H9 (cell line): ENCODE measurements at regions not wholly inside any gene's neighbourhood (a gene's known extent, or its start where the extent isn't known, plus 50 kb on each side); places are given as distances from the start of the nearest gene placed in this dataset.

ENCODE experiments used
- DNase-seq: peaks from one replicate; pipeline ENCODE4 v3.0.0-alpha.2; 2017
- H2AFZ ChIP-seq: one replicate; pipeline ENCODE4 v1.6.1; 2013; ENCODE audit warnings: mild to moderate bottlenecking, low read length, control low read depth, moderate library complexity
- H2AK5ac ChIP-seq: 2 replicates; pipeline ENCODE4 v1.6.1; 2013; ENCODE audit warnings: low read length, control low read depth, mixed read lengths; ENCODE audit not compliant: insufficient read length
- H2BK120ac ChIP-seq: one replicate; pipeline ENCODE4 v1.6.1; 2013; ENCODE audit warnings: low read depth, mild to moderate bottlenecking, low read length, control low read depth, inconsistent platforms; ENCODE audit not compliant: poor library complexity, severe bottlenecking
- H2BK12ac ChIP-seq: 2 replicates; pipeline ENCODE4 v1.6.1; 2013; ENCODE audit warnings: low read length, control low read depth, mixed read lengths, low read depth; ENCODE audit not compliant: insufficient read length
- H2BK15ac ChIP-seq: 2 replicates; pipeline ENCODE4 v1.6.1; 2013; ENCODE audit warnings: low read depth, low read length, control low read depth
- H2BK20ac ChIP-seq: one replicate; pipeline ENCODE4 v1.6.1; 2013; ENCODE audit warnings: low read depth, mild to moderate bottlenecking, low read length, control low read depth, inconsistent platforms; ENCODE audit not compliant: poor library complexity, severe bottlenecking
- H2BK5ac ChIP-seq: 2 replicates; pipeline ENCODE4 v1.6.1; 2013; ENCODE audit warnings: low read length, control low read depth, mixed read lengths; ENCODE audit not compliant: insufficient read length
- H3K14ac ChIP-seq: 2 replicates; pipeline ENCODE4 v1.6.1; 2013; ENCODE audit warnings: low read length, control low read depth; ENCODE audit not compliant: insufficient read depth
- H3K18ac ChIP-seq: 2 replicates; pipeline ENCODE4 v1.6.1; 2013; ENCODE audit warnings: low read depth, mild to moderate bottlenecking, mixed read lengths, low read length, control low read depth; ENCODE audit not compliant: insufficient read length
- H3K23ac ChIP-seq: 2 replicates; pipeline ENCODE4 v1.6.1; 2013; ENCODE audit warnings: low read length, control low read depth, mixed read lengths, low read depth; ENCODE audit not compliant: insufficient read length
- H3K23me2 ChIP-seq: 2 replicates; pipeline ENCODE4 v1.6.1; 2013; ENCODE audit warnings: low read depth, mild to moderate bottlenecking, mixed read lengths, low read length, control low read depth; ENCODE audit not compliant: insufficient read length, poor library complexity, severe bottlenecking
- H3K27ac ChIP-seq: 2 replicates; pipeline ENCODE4 v1.5.1; 2013; ENCODE audit warnings: low read length, control low read depth, mixed read lengths, low read depth; ENCODE audit not compliant: insufficient read length
- H3K27me3 ChIP-seq: 2 replicates; pipeline ENCODE4 v1.6.1; 2013; ENCODE audit warnings: low read length, control low read depth, inconsistent platforms; ENCODE audit not compliant: insufficient read depth
- H3K4ac ChIP-seq: 2 replicates; pipeline ENCODE4 v1.6.1; 2013; ENCODE audit warnings: low read depth, mild to moderate bottlenecking, control low read depth, inconsistent platforms, low read length, moderate library complexity
- H3K4me1 ChIP-seq: 2 replicates; pipeline ENCODE4 v1.6.1; 2013; ENCODE audit warnings: low read length, control low read depth, inconsistent platforms; ENCODE audit not compliant: insufficient read depth
- H3K4me2 ChIP-seq: 2 replicates; pipeline ENCODE4 v1.6.1; 2013; ENCODE audit warnings: low read length, control low read depth, mixed read lengths; ENCODE audit not compliant: insufficient read length, insufficient read depth
- H3K56ac ChIP-seq: 2 replicates; pipeline ENCODE4 v1.6.1; 2013; ENCODE audit warnings: low read depth, mild to moderate bottlenecking, mixed read lengths, low read length, control low read depth; ENCODE audit not compliant: insufficient read length
- H3K79me1 ChIP-seq: 2 replicates; pipeline ENCODE4 v1.6.1; 2013; ENCODE audit warnings: low read depth, mild to moderate bottlenecking, moderate library complexity, low read length, control low read depth, inconsistent platforms; ENCODE audit not compliant: insufficient read depth, poor library complexity, severe bottlenecking
- H3K79me2 ChIP-seq: 2 replicates; pipeline ENCODE4 v1.6.1; 2013; ENCODE audit warnings: low read length, control low read depth, inconsistent platforms; ENCODE audit not compliant: insufficient read depth
- H3K9ac ChIP-seq: 2 replicates; pipeline ENCODE4 v1.6.1; 2013; ENCODE audit warnings: low read length, control low read depth, mixed read lengths; ENCODE audit not compliant: insufficient read length; ENCODE audit errors: extremely low read depth
- H3K9me3 ChIP-seq: one replicate; pipeline ENCODE4 v1.6.1; 2013; ENCODE audit warnings: low read depth, low read length, inconsistent platforms; ENCODE audit not compliant: control insufficient read depth
- H3T11ph ChIP-seq: one replicate; pipeline ENCODE4 v1.6.1; 2013; ENCODE audit warnings: mild to moderate bottlenecking, low read length, control low read depth, inconsistent platforms
- H4K20me1 ChIP-seq: one replicate; pipeline ENCODE4 v1.6.1; 2013; ENCODE audit not compliant: control insufficient read depth, insufficient read length, insufficient read depth
- H4K5ac ChIP-seq: 2 replicates; pipeline ENCODE4 v1.6.1; 2013; ENCODE audit warnings: low read depth, mild to moderate bottlenecking, mixed read lengths, low read length, control low read depth; ENCODE audit not compliant: insufficient read length
- H4K8ac ChIP-seq: replicated peaks from 2 replicates; pipeline ENCODE4 v1.6.1; 2013; ENCODE audit warnings: low read length, control low read depth, mixed read lengths, low read depth; ENCODE audit not compliant: insufficient read length
- H4K91ac ChIP-seq: 2 replicates; pipeline ENCODE4 v1.6.1; 2013; ENCODE audit warnings: low read depth, mild to moderate bottlenecking, moderate library complexity, mixed read lengths, low read length, control low read depth; ENCODE audit not compliant: insufficient read length
- H3K27ac Mint-ChIP-seq, 3 experiments: 2 replicates in 2 of 3; 3 replicates in 1 of 3; pipeline ENCODE4 v1.8.0; 2020 to 2021; ENCODE audit warnings: mixed read lengths in 3 of 3, mild to moderate bottlenecking in 1 of 3, moderate library complexity in 1 of 3
- H3K27me3 Mint-ChIP-seq: 2 replicates; pipeline ENCODE4 v1.8.0; 2021; ENCODE audit warnings: low read depth, mild to moderate bottlenecking, moderate library complexity, mixed read lengths
- H3K36me3 Mint-ChIP-seq, 3 experiments: 2 replicates in 2 of 3; 3 replicates in 1 of 3; pipeline ENCODE4 v1.8.0; 2020 to 2021; ENCODE audit warnings: low read depth in 3 of 3, mixed read lengths in 3 of 3; ENCODE audit not compliant: insufficient read depth in 1 of 3
- H3K4me1 Mint-ChIP-seq, 2 experiments: 2 replicates each; pipeline ENCODE4 v1.8.0; 2020; ENCODE audit warnings: mixed read lengths in 2 of 2
- H3K4me3 Mint-ChIP-seq, 2 experiments: 2 replicates in 1 of 2; 3 replicates in 1 of 2; pipeline ENCODE4 v1.8.0; 2020 to 2021; ENCODE audit warnings: mild to moderate bottlenecking in 2 of 2, mixed read lengths in 2 of 2, moderate library complexity in 1 of 2
- H3K9me3 Mint-ChIP-seq, 2 experiments: 2 replicates in 1 of 2; 3 replicates in 1 of 2; pipeline ENCODE4 v1.8.0; 2020; ENCODE audit warnings: mild to moderate bottlenecking in 2 of 2, mixed read lengths in 2 of 2, moderate library complexity in 1 of 2
- WGBS: extraction: QIAGEN DNeasy Blood & Tissue Kit; methylation state at CpG from one replicate; pipeline ENCODE4 v1.1.7; 2013; ENCODE audit warnings: missing lambda C conversion rate, low lambda C conversion rate, mixed read lengths; ENCODE audit not compliant: insufficient read length; ENCODE audit errors: extremely low coverage; 5-methylcytosine and 5-hydroxymethylcytosine counted together
- TF ChIP-seq, protein P1 (sequence below): fragments of 200-600 bp; sonication (generic); conservative IDR thresholded peaks from 3 replicates; pipeline ENCODE4 v1.8.0; 2021; ENCODE audit warnings: antibody characterized with exemption, mild to moderate bottlenecking

DNA sequence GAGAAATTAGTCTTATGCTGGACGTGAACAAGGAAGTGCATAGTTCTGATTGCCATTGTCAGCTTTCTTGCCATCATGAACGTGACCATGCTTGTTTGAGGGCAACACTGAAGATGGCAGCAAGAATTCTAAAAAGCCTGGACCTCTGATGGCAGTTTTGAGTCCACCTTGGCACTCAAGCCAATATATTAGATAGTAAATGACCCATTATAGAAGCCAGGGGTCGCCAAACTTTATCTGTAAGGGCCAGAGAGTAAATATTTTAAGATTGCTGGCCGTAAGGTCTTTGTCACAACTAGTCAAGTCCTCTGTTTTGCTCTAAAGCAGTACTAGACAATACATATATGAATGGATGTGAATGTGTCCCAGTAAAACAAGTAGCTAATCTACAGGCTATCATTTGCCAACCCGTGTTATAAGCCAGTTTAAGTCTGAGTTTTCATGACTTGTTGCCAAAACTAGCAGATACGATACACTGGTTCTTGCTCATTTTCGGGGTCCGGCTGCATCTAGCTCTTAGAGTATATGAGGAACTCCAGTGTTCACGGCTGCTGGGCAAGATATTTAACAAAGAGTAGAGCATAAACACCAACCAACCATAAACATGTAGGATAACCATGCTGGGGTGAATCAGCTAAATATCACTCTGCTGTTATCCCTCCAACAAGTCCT lies 73.1 kb upstream of the PELI1 start:
- no peak overlapping the region for H2BK120ac ChIP-seq
- Mint-ChIP-seq H3K27ac (peak overlapping the region in 1 of 3 experiments; percentile 37; a peak in 2 of 7 replicates), H3K36me3 (peaks cover 0 to 3% (median 2%) of the 10 kb centered on the region in 3 experiments; a peak in 4 of 7 replicates), H3K9me3 (no peaks in the 10 kb centered on the region), H3K4me1 (peaks cover 48 to 53% of the 10 kb centered on the region in 2 experiments), H3K4me3 (no peak overlapping the region), H3K27me3 (no peaks in the 10 kb centered on the region)
- H2BK15ac ChIP-seq: no peak overlapping the region
- no peak overlapping the region for H4K8ac ChIP-seq
- no peaks in the 10 kb centered on the region for H3K79me1 ChIP-seq
- H2BK12ac ChIP-seq: no peak overlapping the region
- no peak overlapping the region for H4K5ac ChIP-seq
- no peak overlapping the region for H2BK5ac ChIP-seq
- peaks cover 16% of the 10 kb centered on the region for H3K4me1 ChIP-seq
- no peak overlapping the region for H3K9ac ChIP-seq
- no peak overlapping the region for H3K27ac ChIP-seq
- H3K4ac ChIP-seq: no peak overlapping the region
- H3K27me3 ChIP-seq: no peaks in the 10 kb centered on the region
- H3T11ph ChIP-seq: no peak overlapping the region
- H3K4me2 ChIP-seq: no peak overlapping the region
- no peak overlapping the region for H3K23ac ChIP-seq
- H3K18ac ChIP-seq: no peak overlapping the region
- H4K20me1 ChIP-seq: no peaks in the 10 kb centered on the region
- H3K23me2 ChIP-seq: no peaks in the 10 kb centered on the region
- H2BK20ac ChIP-seq: no peak overlapping the region
- TF ChIP-seq, protein P1, sequence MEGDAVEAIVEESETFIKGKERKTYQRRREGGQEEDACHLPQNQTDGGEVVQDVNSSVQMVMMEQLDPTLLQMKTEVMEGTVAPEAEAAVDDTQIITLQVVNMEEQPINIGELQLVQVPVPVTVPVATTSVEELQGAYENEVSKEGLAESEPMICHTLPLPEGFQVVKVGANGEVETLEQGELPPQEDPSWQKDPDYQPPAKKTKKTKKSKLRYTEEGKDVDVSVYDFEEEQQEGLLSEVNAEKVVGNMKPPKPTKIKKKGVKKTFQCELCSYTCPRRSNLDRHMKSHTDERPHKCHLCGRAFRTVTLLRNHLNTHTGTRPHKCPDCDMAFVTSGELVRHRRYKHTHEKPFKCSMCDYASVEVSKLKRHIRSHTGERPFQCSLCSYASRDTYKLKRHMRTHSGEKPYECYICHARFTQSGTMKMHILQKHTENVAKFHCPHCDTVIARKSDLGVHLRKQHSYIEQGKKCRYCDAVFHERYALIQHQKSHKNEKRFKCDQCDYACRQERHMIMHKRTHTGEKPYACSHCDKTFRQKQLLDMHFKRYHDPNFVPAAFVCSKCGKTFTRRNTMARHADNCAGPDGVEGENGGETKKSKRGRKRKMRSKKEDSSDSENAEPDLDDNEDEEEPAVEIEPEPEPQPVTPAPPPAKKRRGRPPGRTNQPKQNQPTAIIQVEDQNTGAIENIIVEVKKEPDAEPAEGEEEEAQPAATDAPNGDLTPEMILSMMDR: peak; percentile 46
- H3K79me2 ChIP-seq: no peaks in the 10 kb centered on the region
- no peak overlapping the region for H3K14ac ChIP-seq
- H2AK5ac ChIP-seq: no peak overlapping the region
- DNase-seq: no peak
- no peak overlapping the region for H3K56ac ChIP-seq
- H3K9me3 ChIP-seq: no peaks in the 10 kb centered on the region
- H2AFZ ChIP-seq: no peak overlapping the region
- WGBS: no CpG with 5 or more reads among the region's 9 CpGs
- no peak overlapping the region for H4K91ac ChIP-seq
